ENCODE measurements at regions not wholly inside any gene's neighbourhood (a gene's known extent, or its start where the extent isn't known, plus 50 kb on each side); places are given as distances from the start of the nearest gene placed in this dataset.

DNA sequence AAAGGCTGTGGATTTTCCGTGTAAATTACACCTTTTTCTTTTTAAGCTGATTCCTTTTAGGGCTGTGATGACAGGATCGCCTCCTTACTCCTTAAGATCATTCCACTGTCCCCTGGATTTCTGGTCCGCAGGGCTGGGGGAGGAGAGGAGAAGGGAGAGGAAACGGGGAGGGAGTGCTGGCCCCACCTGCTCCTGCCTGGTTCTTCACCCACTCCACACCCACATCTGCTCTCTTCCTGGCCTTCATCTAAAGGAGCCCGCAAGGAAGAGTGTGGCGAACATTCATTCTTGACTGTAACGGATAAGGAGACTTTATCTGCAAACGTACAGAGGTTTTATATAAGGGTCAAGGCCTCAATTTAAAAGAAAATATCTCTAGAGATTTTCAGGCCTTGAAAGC is 242.0 kb downstream of the RHOU start:
- TF ChIP-seq, protein P1, sequence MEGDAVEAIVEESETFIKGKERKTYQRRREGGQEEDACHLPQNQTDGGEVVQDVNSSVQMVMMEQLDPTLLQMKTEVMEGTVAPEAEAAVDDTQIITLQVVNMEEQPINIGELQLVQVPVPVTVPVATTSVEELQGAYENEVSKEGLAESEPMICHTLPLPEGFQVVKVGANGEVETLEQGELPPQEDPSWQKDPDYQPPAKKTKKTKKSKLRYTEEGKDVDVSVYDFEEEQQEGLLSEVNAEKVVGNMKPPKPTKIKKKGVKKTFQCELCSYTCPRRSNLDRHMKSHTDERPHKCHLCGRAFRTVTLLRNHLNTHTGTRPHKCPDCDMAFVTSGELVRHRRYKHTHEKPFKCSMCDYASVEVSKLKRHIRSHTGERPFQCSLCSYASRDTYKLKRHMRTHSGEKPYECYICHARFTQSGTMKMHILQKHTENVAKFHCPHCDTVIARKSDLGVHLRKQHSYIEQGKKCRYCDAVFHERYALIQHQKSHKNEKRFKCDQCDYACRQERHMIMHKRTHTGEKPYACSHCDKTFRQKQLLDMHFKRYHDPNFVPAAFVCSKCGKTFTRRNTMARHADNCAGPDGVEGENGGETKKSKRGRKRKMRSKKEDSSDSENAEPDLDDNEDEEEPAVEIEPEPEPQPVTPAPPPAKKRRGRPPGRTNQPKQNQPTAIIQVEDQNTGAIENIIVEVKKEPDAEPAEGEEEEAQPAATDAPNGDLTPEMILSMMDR (IDR thresholded peaks at IDR 0.05): no peak
- no peak for TF ChIP-seq POLR2AphosphoS5 (IDR thresholded peaks at IDR 0.05)

All from prostate gland (tissue), 2 donors.